ENCODE measurements at regions not wholly inside any gene's neighbourhood (a gene's known extent, or its start where the extent isn't known, plus 50 kb on each side); places are given as distances from the start of the nearest gene placed in this dataset.

- peaks cover 11% of the 10 kb centered on the region for H3K4me1 ChIP-seq (ENCODE audit: low read depth)
- no peak overlapping the region for H3K27ac ChIP-seq
- H3K4me3 ChIP-seq, result no peak overlapping the region
- no peaks in the 10 kb centered on the region for H3K9me3 ChIP-seq (ENCODE audit: low read depth)
- DNase-seq (ENCODE audit: low read depth in 1 of 2, low spot score in 1 of 2), result no peak
- no peak for TF ChIP-seq CTCF (IDR thresholded peaks at IDR 0.05; ENCODE audit: low read depth, low read length)
- H3K36me3 ChIP-seq, result no peaks in the 10 kb centered on the region
- H3K27me3 ChIP-seq, result peaks cover 3% of the 10 kb centered on the region
These were observed 507.6 kb upstream of the TNP1 start for GRCh38 chr2:217367464-217367863.

GRCh38 chr2:217366966-217367365 is 507.1 kb upstream of the TNP1 start:
- H3K4me1 ChIP-seq (ENCODE audit: low read depth), result peaks cover 6% of the 10 kb centered on the region
- H3K27me3 ChIP-seq, result peaks cover 3% of the 10 kb centered on the region
- H3K36me3 ChIP-seq, result no peaks in the 10 kb centered on the region
- H3K27ac ChIP-seq, result no peak overlapping the region
- no peak overlapping the region for H3K4me3 ChIP-seq
- DNase-seq (ENCODE audit: low read depth in 1 of 2, low spot score in 1 of 2), result no peak
- no peak for TF ChIP-seq CTCF (IDR thresholded peaks at IDR 0.05; ENCODE audit: low read depth, low read length)
- H3K9me3 ChIP-seq (ENCODE audit: low read depth), result no peaks in the 10 kb centered on the region

GRCh38 chr2:217366266-217366895 is 506.5 kb upstream of the TNP1 start:
- Histone ChIP-seq H3K9me3 (ENCODE audit: low read depth) (no peaks in the 10 kb centered on the region), H3K27ac (no peak overlapping the region), H3K4me3 (no peak overlapping the region), H3K27me3 (peaks cover 3% of the 10 kb centered on the region), H3K36me3 (no peaks in the 10 kb centered on the region), H3K4me1 (ENCODE audit: low read depth) (peaks cover 6% of the 10 kb centered on the region)
- DNase-seq (ENCODE audit: low read depth in 1 of 2, low spot score in 1 of 2), result no peak
- no peak for TF ChIP-seq CTCF (IDR thresholded peaks at IDR 0.05; ENCODE audit: low read depth, low read length)

- no peak overlapping the region for H3K27ac ChIP-seq
- no peaks in the 10 kb centered on the region for H3K36me3 ChIP-seq
- H3K4me1 ChIP-seq (ENCODE audit: low read depth), result peaks cover 13% of the 10 kb centered on the region
- H3K27me3 ChIP-seq, result peaks cover 3% of the 10 kb centered on the region
- H3K9me3 ChIP-seq (ENCODE audit: low read depth), result no peaks in the 10 kb centered on the region
- no peak for DNase-seq (ENCODE audit: low read depth in 1 of 2, low spot score in 1 of 2)
- H3K4me3 ChIP-seq, result no peak overlapping the region
- TF ChIP-seq CTCF (IDR thresholded peaks at IDR 0.05; ENCODE audit: low read depth, low read length), result no peak
These were observed 505.8 kb upstream of the TNP1 start for GRCh38 chr2:217365656-217366055.

GRCh38 chr2:217364224-217364623 is 504.4 kb upstream of the TNP1 start:
- Histone ChIP-seq H3K4me3 (no peak overlapping the region), H3K27ac (no peak overlapping the region), H3K9me3 (ENCODE audit: low read depth) (no peaks in the 10 kb centered on the region), H3K36me3 (no peaks in the 10 kb centered on the region), H3K4me1 (ENCODE audit: low read depth) (peaks cover 19% of the 10 kb centered on the region), H3K27me3 (peaks cover 3% of the 10 kb centered on the region)
- TF ChIP-seq CTCF (IDR thresholded peaks at IDR 0.05; ENCODE audit: low read depth, low read length), result no peak
- DNase-seq (ENCODE audit: low read depth in 1 of 2, low spot score in 1 of 2), result no peak
